Vagina (tissue), 2 donors: ENCODE measurements at regions not wholly inside any gene's neighbourhood (a gene's known extent, or its start where the extent isn't known, plus 50 kb on each side); places are given as distances from the start of the nearest gene placed in this dataset.

Experiments
- CTCF ChIP-seq, 3 experiments: fragments of 450-650 bp in 2 of 3; fragments of 200-600 bp in 1 of 3; sonication (generic) in 1 of 3; IDR thresholded peaks; one replicate each; pipeline ENCODE4 v1.5.1; 2017 to 2019; ENCODE audit warnings: antibody characterized with exemption in 3 of 3, mild to moderate bottlenecking in 2 of 3, moderate library complexity in 2 of 3
- POLR2AphosphoS5 ChIP-seq, 2 donors: sonication (generic); formaldehyde crosslinking; IDR thresholded peaks; one replicate each; pipeline ENCODE4 v1.9.0; 2017; ENCODE audit warnings: antibody characterized with exemption in 2 of 2, mild to moderate bottlenecking in 2 of 2, low read depth in 1 of 2; ENCODE audit not compliant: insufficient read depth in 1 of 2

- TF ChIP-seq CTCF (IDR thresholded peaks at IDR 0.05) (no peak), POLR2AphosphoS5 (IDR thresholded peaks at IDR 0.05; ENCODE audit: insufficient read depth in 1 of 2, low read depth in 1 of 2) (no peak)
Measured at GRCh38 chr4:33739884-33740632, 2504.3 kb downstream of the ARAP2 start.
